HepG2 (cell line): ENCODE measurements at regions not wholly inside any gene's neighbourhood (a gene's known extent, or its start where the extent isn't known, plus 50 kb on each side); places are given as distances from the start of the nearest gene placed in this dataset.
A peak's percentile ranks its signal among the peaks of the same experiment; 100 is the strongest.

Experiments
- ESRRA ChIP-seq: sonication (generic); formaldehyde crosslinking; IDR thresholded peaks from 2 replicates; pipeline ENCODE4 v1.5.1; 2020; ENCODE audit warnings: mild to moderate bottlenecking, low read depth, missing genetic modification reagents
- ETV5 ChIP-seq: IDR thresholded peaks from 2 replicates; pipeline ENCODE4 v1.6.1; 2018; ENCODE audit warnings: missing biosample characterization, missing genetic modification reagents, inconsistent platforms, borderline replicate concordance
- FOXC1 ChIP-seq: sonication (generic); formaldehyde crosslinking; IDR thresholded peaks from 2 replicates; pipeline ENCODE4 v1.8.0; 2022; ENCODE audit warnings: mild to moderate bottlenecking, missing genetic modification reagents, borderline replicate concordance
- GTF2F1 ChIP-seq: fragments of 150-350 bp; IDR thresholded peaks from 2 replicates; pipeline ENCODE4 v1.6.1; 2014; ENCODE audit warnings: low read length
- HDAC1 ChIP-seq: sonication (generic); formaldehyde crosslinking; IDR thresholded peaks from 2 replicates; pipeline ENCODE4 v1.5.1; 2020; ENCODE audit warnings: mild to moderate bottlenecking, missing genetic modification reagents
- HES4 ChIP-seq: sonication (generic); formaldehyde crosslinking; IDR thresholded peaks from 2 replicates; pipeline ENCODE4 v1.9.0; 2021; ENCODE audit warnings: mild to moderate bottlenecking, missing genetic modification reagents, borderline replicate concordance
- HNF1A ChIP-seq, 2 experiments: sonication (generic) in 1 of 2; formaldehyde crosslinking in 1 of 2; IDR thresholded peaks; 2 replicates each; pipeline versions ENCODE4 v1.4.0 to v1.6.1; 2016 to 2020; ENCODE audit warnings: borderline replicate concordance in 1 of 2, low read depth in 1 of 2, mild to moderate bottlenecking in 1 of 2, missing genetic modification reagents in 1 of 2
- IKZF4 ChIP-seq: sonication (generic); formaldehyde crosslinking; IDR thresholded peaks from 2 replicates; pipeline ENCODE4 v1.5.1; 2020; ENCODE audit warnings: borderline replicate concordance, mild to moderate bottlenecking, low read depth, missing genetic modification reagents; ENCODE audit errors: not compliant biosample characterization
- NR2F1 ChIP-seq, 2 experiments: fragments of 450-650 bp in 1 of 2; formaldehyde crosslinking in 1 of 2; IDR thresholded peaks; 2 replicates each; pipeline versions ENCODE4 v1.5.0 to v1.6.1; 2016 to 2020; ENCODE audit warnings: mild to moderate bottlenecking in 1 of 2, missing compliant biosample characterization in 1 of 2, missing genetic modification reagents in 1 of 2, moderate library complexity in 1 of 2
- NR2F6 ChIP-seq, 2 experiments: IDR thresholded peaks; 2 replicates each; pipeline ENCODE4 v1.6.1; 2016; ENCODE audit warnings: antibody characterized with exemption in 1 of 2, mild to moderate bottlenecking in 1 of 2
- ZBTB38 ChIP-seq: sonication (generic); formaldehyde crosslinking; IDR thresholded peaks from 2 replicates; pipeline ENCODE4 v1.5.1; 2020; ENCODE audit warnings: mild to moderate bottlenecking, missing genetic modification reagents
- ZNF746 ChIP-seq: sonication (generic); formaldehyde crosslinking; IDR thresholded peaks from 2 replicates; pipeline ENCODE4 v1.8.0; 2022; ENCODE audit warnings: mild to moderate bottlenecking, missing genetic modification reagents
- ZSCAN25 ChIP-seq: sonication (generic); formaldehyde crosslinking; IDR thresholded peaks from 2 replicates; pipeline ENCODE4 v1.8.0; 2022; ENCODE audit warnings: mild to moderate bottlenecking, missing genetic modification reagents
- ZXDC ChIP-seq: sonication (generic); formaldehyde crosslinking; IDR thresholded peaks from 2 replicates; pipeline ENCODE4 v1.5.0; 2020; ENCODE audit warnings: mild to moderate bottlenecking, missing genetic modification reagents
- TF ChIP-seq, protein P1 (sequence below): IDR thresholded peaks from 2 replicates; pipeline ENCODE4 v1.6.1; 2016; ENCODE audit warnings: low read depth, missing genetic modification reagents, missing compliant biosample characterization

GRCh38 chr1:211885747-211886522 is 55.4 kb upstream of the LPGAT1 start (continued):
- TF ChIP-seq IKZF4 (no peak), NR2F1 (CRISPR knock-in tag; IDR thresholded peaks at IDR 0.05) (peak; percentile 88 to 92), FOXC1 (CRISPR knock-in tag) (no peak), GTF2F1 (no peak), ESRRA (peak; percentile 83), NR2F6 (IDR thresholded peaks at IDR 0.05) (peak; percentile 92), NR2F6 (CRISPR knock-in tag; IDR thresholded peaks at IDR 0.05) (peak; percentile 97), ZSCAN25 (CRISPR knock-in tag) (no peak), ZNF746 (CRISPR knock-in tag) (peak; percentile 77; the same call in 1 of the 2 replicates), HNF1A (IDR thresholded peaks at IDR 0.05; ENCODE audit: low read depth) (peak; percentile 57; the same call in 1 of the 2 replicates), HNF1A (CRISPR knock-in tag; IDR thresholded peaks at IDR 0.05; ENCODE audit: borderline replicate concordance) (peak; percentile 77; the same call in 1 of the 2 replicates), HES4 (CRISPR knock-in tag) (no peak), ETV5 (CRISPR knock-in tag) (peak; percentile 75; the same call in 1 of the 2 replicates), ZXDC (CRISPR knock-in tag) (no peak), ZBTB38 (CRISPR knock-in tag) (no peak), HDAC1 (CRISPR knock-in tag) (peak; percentile 82)
- TF ChIP-seq, protein P1, sequence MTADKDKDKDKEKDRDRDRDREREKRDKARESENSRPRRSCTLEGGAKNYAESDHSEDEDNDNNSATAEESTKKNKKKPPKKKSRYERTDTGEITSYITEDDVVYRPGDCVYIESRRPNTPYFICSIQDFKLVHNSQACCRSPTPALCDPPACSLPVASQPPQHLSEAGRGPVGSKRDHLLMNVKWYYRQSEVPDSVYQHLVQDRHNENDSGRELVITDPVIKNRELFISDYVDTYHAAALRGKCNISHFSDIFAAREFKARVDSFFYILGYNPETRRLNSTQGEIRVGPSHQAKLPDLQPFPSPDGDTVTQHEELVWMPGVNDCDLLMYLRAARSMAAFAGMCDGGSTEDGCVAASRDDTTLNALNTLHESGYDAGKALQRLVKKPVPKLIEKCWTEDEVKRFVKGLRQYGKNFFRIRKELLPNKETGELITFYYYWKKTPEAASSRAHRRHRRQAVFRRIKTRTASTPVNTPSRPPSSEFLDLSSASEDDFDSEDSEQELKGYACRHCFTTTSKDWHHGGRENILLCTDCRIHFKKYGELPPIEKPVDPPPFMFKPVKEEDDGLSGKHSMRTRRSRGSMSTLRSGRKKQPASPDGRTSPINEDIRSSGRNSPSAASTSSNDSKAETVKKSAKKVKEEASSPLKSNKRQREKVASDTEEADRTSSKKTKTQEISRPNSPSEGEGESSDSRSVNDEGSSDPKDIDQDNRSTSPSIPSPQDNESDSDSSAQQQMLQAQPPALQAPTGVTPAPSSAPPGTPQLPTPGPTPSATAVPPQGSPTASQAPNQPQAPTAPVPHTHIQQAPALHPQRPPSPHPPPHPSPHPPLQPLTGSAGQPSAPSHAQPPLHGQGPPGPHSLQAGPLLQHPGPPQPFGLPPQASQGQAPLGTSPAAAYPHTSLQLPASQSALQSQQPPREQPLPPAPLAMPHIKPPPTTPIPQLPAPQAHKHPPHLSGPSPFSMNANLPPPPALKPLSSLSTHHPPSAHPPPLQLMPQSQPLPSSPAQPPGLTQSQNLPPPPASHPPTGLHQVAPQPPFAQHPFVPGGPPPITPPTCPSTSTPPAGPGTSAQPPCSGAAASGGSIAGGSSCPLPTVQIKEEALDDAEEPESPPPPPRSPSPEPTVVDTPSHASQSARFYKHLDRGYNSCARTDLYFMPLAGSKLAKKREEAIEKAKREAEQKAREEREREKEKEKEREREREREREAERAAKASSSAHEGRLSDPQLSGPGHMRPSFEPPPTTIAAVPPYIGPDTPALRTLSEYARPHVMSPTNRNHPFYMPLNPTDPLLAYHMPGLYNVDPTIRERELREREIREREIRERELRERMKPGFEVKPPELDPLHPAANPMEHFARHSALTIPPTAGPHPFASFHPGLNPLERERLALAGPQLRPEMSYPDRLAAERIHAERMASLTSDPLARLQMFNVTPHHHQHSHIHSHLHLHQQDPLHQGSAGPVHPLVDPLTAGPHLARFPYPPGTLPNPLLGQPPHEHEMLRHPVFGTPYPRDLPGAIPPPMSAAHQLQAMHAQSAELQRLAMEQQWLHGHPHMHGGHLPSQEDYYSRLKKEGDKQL (CRISPR knock-in tag): peak; percentile 36; the same call in 1 of the 2 replicates
